Osteoblast (primary cell): ENCODE measurements at regions not wholly inside any gene's neighbourhood (a gene's known extent, or its start where the extent isn't known, plus 50 kb on each side); places are given as distances from the start of the nearest gene placed in this dataset.

Experiments used
- DNase-seq: peaks from one replicate; pipeline ENCODE4 v3.0.0; 2011; ENCODE audit warnings: low spot score, mixed read lengths; ENCODE audit not compliant: insufficient read length; ENCODE audit errors: missing footprints
- H2AFZ ChIP-seq: 2 replicates; pipeline ENCODE4 v1.6.0; 2011; ENCODE audit warnings: mild to moderate bottlenecking, low read length
- H3K27ac ChIP-seq: 2 replicates; pipeline ENCODE4 v1.5.1; 2011; ENCODE audit warnings: mild to moderate bottlenecking, low read depth, low read length, moderate library complexity
- H3K27me3 ChIP-seq: 2 replicates; pipeline ENCODE4 v1.6.0; 2012; ENCODE audit warnings: mild to moderate bottlenecking, control low read depth, inconsistent platforms, low read length, moderate library complexity; ENCODE audit not compliant: insufficient read depth
- H3K36me3 ChIP-seq: 2 replicates; pipeline ENCODE4 v1.5.1; 2011; ENCODE audit warnings: mild to moderate bottlenecking, low read length, control low read depth, moderate library complexity; ENCODE audit not compliant: insufficient read depth
- H3K4me1 ChIP-seq: 2 replicates; pipeline ENCODE4 v1.5.1; 2011; ENCODE audit warnings: mild to moderate bottlenecking, low read length, control low read depth, moderate library complexity; ENCODE audit not compliant: insufficient read depth
- H3K4me2 ChIP-seq: 2 replicates; pipeline ENCODE4 v1.6.0; 2011; ENCODE audit warnings: mild to moderate bottlenecking, low read length; ENCODE audit not compliant: insufficient read depth
- H3K4me3 ChIP-seq: fragments of 200-600 bp; sonication (generic); 3 replicates; pipeline ENCODE4 v1.5.1; 2012; ENCODE audit warnings: mild to moderate bottlenecking, low read length, inconsistent platforms; ENCODE audit not compliant: insufficient read depth
- H3K79me2 ChIP-seq: 2 replicates; pipeline ENCODE4 v1.6.0; 2012; ENCODE audit warnings: mild to moderate bottlenecking, low read length, control low read depth, inconsistent platforms; ENCODE audit not compliant: insufficient read depth
- H3K9me3 ChIP-seq: 2 replicates; pipeline ENCODE4 v1.5.1; 2011; ENCODE audit warnings: low read depth, low read length, control low read depth
- H4K20me1 ChIP-seq: 2 replicates; pipeline ENCODE4 v1.6.0; 2012; ENCODE audit warnings: mild to moderate bottlenecking, low read length, control low read depth; ENCODE audit not compliant: insufficient read depth
- CTCF ChIP-seq: IDR thresholded peaks from 2 replicates; pipeline ENCODE4 v1.5.1; 2011; ENCODE audit warnings: mild to moderate bottlenecking, low read depth, low read length, moderate library complexity; ENCODE audit errors: extremely low read depth

- no peaks in the 10 kb centered on the region for H3K9me3 ChIP-seq
- H3K4me2 ChIP-seq: no peak overlapping the region
- no peaks in the 10 kb centered on the region for H4K20me1 ChIP-seq
- H3K36me3 ChIP-seq: no peaks in the 10 kb centered on the region
- DNase-seq: no peak
- no peak overlapping the region for H3K4me3 ChIP-seq
- no peak for TF ChIP-seq CTCF
- no peak overlapping the region for H3K27ac ChIP-seq
- no peaks in the 10 kb centered on the region for H3K4me1 ChIP-seq
- H3K27me3 ChIP-seq: no peaks in the 10 kb centered on the region
- no peak overlapping the region for H2AFZ ChIP-seq
- no peaks in the 10 kb centered on the region for H3K79me2 ChIP-seq
Measured at GRCh38 chr9:107660976-107661375, 171.4 kb upstream of the KLF4 start.

GRCh38 chr9:107653263-107653821 is 163.8 kb upstream of the KLF4 start:
- H3K36me3 ChIP-seq: no peaks in the 10 kb centered on the region
- TF ChIP-seq CTCF: no peak
- H3K79me2 ChIP-seq: no peaks in the 10 kb centered on the region
- H4K20me1 ChIP-seq: no peaks in the 10 kb centered on the region
- DNase-seq: no peak
- no peak overlapping the region for H3K4me2 ChIP-seq
- no peak overlapping the region for H3K27ac ChIP-seq
- peaks cover 10% of the 10 kb centered on the region for H3K4me1 ChIP-seq
- H3K27me3 ChIP-seq: no peaks in the 10 kb centered on the region
- no peaks in the 10 kb centered on the region for H3K9me3 ChIP-seq
- peak overlapping the region; percentile 12 for H2AFZ ChIP-seq
- no peak overlapping the region for H3K4me3 ChIP-seq

GRCh38 chr9:107650995-107651394 is 161.4 kb upstream of the KLF4 start:
- Histone ChIP-seq H3K27me3 (no peaks in the 10 kb centered on the region), H3K4me3 (no peak overlapping the region), H2AFZ (no peak overlapping the region), H3K27ac (no peak overlapping the region), H3K36me3 (no peaks in the 10 kb centered on the region), H3K4me2 (no peak overlapping the region), H3K4me1 (peaks cover 10% of the 10 kb centered on the region), H3K79me2 (no peaks in the 10 kb centered on the region), H4K20me1 (no peaks in the 10 kb centered on the region), H3K9me3 (no peaks in the 10 kb centered on the region)
- no peak for DNase-seq
- TF ChIP-seq CTCF: no peak

GRCh38 chr9:107650321-107650720 is 160.8 kb upstream of the KLF4 start:
- Histone ChIP-seq H4K20me1 (no peaks in the 10 kb centered on the region), H3K4me2 (peak overlapping the region; percentile 60), H3K27me3 (no peaks in the 10 kb centered on the region), H3K4me1 (peaks cover 10% of the 10 kb centered on the region), H3K36me3 (no peaks in the 10 kb centered on the region), H3K79me2 (no peaks in the 10 kb centered on the region), H3K9me3 (no peaks in the 10 kb centered on the region), H3K4me3 (no peak overlapping the region), H2AFZ (peak overlapping the region; percentile 34), H3K27ac (peak overlapping the region; percentile 64)
- peak; percentile 83 for DNase-seq
- no peak for TF ChIP-seq CTCF
